ENCODE measurements at regions not wholly inside any gene's neighbourhood (a gene's known extent, or its start where the extent isn't known, plus 50 kb on each side); places are given as distances from the start of the nearest gene placed in this dataset.

DNA sequence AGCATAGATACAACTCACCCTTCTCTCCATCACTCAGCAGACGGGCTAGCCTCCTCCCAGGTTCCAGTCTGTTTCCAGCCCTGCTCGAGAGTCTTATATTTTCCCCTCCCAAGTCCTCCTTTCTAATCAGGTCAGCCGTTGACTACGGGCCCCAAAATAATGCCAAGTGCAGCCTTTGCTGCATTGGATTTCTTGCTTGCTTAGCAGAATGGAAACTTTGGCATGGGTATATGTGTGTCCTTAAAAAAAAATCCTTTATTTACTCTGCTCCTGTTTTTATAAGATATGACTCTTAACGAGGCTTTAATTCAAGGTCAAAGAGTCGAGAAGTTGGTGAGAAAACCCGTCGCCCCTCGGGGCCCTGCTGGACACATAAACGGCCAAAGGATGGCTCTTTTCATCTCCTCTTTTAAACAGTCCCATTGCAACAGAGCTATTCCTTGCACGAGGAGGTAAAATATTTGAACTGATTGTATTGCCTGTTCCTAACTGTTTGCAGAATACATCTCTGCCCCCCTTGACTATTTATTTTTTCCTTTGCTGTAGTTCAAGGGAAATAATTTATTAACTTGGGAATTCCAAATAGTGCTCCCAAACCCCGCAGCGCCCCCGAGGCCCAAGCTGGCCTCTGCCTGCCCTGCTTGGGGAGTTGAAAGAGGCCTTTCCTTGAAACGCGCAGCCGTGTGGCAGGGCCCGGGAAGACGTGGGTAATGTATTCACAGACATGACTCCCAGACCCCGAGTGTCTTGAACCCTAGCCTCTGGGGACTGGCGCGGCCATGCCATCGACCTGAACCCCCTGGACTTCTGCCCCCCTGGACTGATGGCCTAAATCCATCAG, 156.5 kb upstream of the MYL2 start:
- TF ChIP-seq POLR2A (IDR thresholded peaks at IDR 0.05) (no peak), CTCF (IDR thresholded peaks at IDR 0.05) (no peak)
